ENCODE measurements at regions not wholly inside any gene's neighbourhood (a gene's known extent, or its start where the extent isn't known, plus 50 kb on each side); places are given as distances from the start of the nearest gene placed in this dataset.

GRCh38 chr5:7018198-7018597 is 305.0 kb downstream of the TENT4A start:
- ATAC-seq (no peak), DNase-seq (ENCODE audit: low read depth, low spot score) (no peak)
- Histone ChIP-seq H3K4me3 (ENCODE audit: low read depth in 2 of 2, low read length in 2 of 2) (no peak overlapping the region), H3K27me3 (ENCODE audit: control insufficient read depth, insufficient read depth, low read length) (no peaks in the 10 kb centered on the region), H3K27ac (ENCODE audit: low read length) (no peak overlapping the region), H3K9me3 (ENCODE audit: control insufficient read depth, insufficient read depth, low read depth, low read length) (no peaks in the 10 kb centered on the region), H3K36me3 (ENCODE audit: control insufficient read depth, insufficient read depth, low read length) (no peaks in the 10 kb centered on the region), H3K4me1 (ENCODE audit: control insufficient read depth, insufficient read depth, low read length) (no peaks in the 10 kb centered on the region)
- TF ChIP-seq REST (IDR thresholded peaks at IDR 0.05; ENCODE audit: insufficient read depth in 1 of 2, low read depth in 2 of 2, low read length in 1 of 2) (no peak), TCF7L2 (IDR thresholded peaks at IDR 0.05; ENCODE audit: low read depth, low read length) (no peak), POLR2AphosphoS5 (IDR thresholded peaks at IDR 0.05; ENCODE audit: low read depth, low read length) (no peak)
- in situ Hi-C loops (cut with HindIII; ENCODE audit: low pct_unique_long_range_greater_than_20kb, low sequenced_read_pairs) (no loop called here), intact Hi-C loops (cut with micrococcal nuclease; ENCODE audit: unreplicated experiment) (no loop called here)
- BruUV-seq (replicated peaks): no TSS peak
- POLR2A ChIA-PET: no interaction called here
- CTCF ChIA-PET: no interaction called here

DNA sequence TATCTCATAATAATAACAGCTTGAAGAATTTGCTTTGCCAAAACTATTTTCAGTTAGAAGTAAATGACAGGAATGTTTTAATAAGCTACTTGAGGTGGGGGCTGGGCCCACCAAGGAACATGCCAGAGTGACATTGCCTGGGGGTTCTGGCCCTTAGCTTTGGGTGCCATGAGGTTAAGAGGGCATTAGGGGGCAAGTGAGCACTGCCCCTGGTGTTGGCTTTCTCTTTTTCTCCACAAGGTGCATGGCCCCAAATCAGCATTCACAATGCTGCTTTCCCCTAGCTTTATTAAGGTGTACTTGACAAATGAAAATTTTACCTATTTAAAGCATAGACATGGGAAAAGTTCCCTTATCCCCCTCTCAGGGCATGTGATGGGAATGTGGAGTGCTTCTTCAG is 305.4 kb downstream of the TENT4A start:
- POLR2A ChIA-PET: no interaction called here
- BruUV-seq (replicated peaks): no TSS peak
- Histone ChIP-seq H3K36me3 (ENCODE audit: control insufficient read depth, insufficient read depth, low read length) (no peaks in the 10 kb centered on the region), H3K4me1 (ENCODE audit: control insufficient read depth, insufficient read depth, low read length) (no peaks in the 10 kb centered on the region), H3K27ac (ENCODE audit: low read length) (no peak overlapping the region), H3K27me3 (ENCODE audit: control insufficient read depth, insufficient read depth, low read length) (no peaks in the 10 kb centered on the region), H3K4me3 (ENCODE audit: low read depth in 2 of 2, low read length in 2 of 2) (no peak overlapping the region), H3K9me3 (ENCODE audit: control insufficient read depth, insufficient read depth, low read depth, low read length) (no peaks in the 10 kb centered on the region)
- TF ChIP-seq POLR2AphosphoS5 (IDR thresholded peaks at IDR 0.05; ENCODE audit: low read depth, low read length) (no peak), SIN3A (IDR thresholded peaks at IDR 0.05; ENCODE audit: borderline replicate concordance, insufficient read depth, low read depth, low read length) (no peak), TCF7L2 (IDR thresholded peaks at IDR 0.05; ENCODE audit: low read depth, low read length) (no peak), REST (IDR thresholded peaks at IDR 0.05; ENCODE audit: insufficient read depth in 1 of 2, low read depth in 2 of 2, low read length in 1 of 2) (no peak), CTCF (IDR thresholded peaks at IDR 0.05) (no peak)
- CTCF ChIA-PET: no interaction called here
- ATAC-seq: no peak
- in situ Hi-C loops (cut with HindIII; ENCODE audit: low pct_unique_long_range_greater_than_20kb, low sequenced_read_pairs): no loop called here
- no peak for DNase-seq (ENCODE audit: low read depth, low spot score)
- intact Hi-C loops (cut with micrococcal nuclease; ENCODE audit: unreplicated experiment): no loop called here

Measured in Panc1 (cell line).